GM21825 (cell line): ENCODE measurements at regions not wholly inside any gene's neighbourhood (a gene's known extent, or its start where the extent isn't known, plus 50 kb on each side); places are given as distances from the start of the nearest gene placed in this dataset.
"Not testable (repeated sequence)": the region's sequence is repeated elsewhere in the genome, so short reads cannot be mapped to it uniquely, and the experiment has no call there.

Source experiments
- ATAC-seq: cut with Tn5 transposase; IDR thresholded peaks from one replicate; pipeline ENCODE4 v1.9.1; 2021; ENCODE audit warnings: mild to moderate bottlenecking, moderate library complexity; ENCODE audit not compliant: unreplicated experiment

DNA sequence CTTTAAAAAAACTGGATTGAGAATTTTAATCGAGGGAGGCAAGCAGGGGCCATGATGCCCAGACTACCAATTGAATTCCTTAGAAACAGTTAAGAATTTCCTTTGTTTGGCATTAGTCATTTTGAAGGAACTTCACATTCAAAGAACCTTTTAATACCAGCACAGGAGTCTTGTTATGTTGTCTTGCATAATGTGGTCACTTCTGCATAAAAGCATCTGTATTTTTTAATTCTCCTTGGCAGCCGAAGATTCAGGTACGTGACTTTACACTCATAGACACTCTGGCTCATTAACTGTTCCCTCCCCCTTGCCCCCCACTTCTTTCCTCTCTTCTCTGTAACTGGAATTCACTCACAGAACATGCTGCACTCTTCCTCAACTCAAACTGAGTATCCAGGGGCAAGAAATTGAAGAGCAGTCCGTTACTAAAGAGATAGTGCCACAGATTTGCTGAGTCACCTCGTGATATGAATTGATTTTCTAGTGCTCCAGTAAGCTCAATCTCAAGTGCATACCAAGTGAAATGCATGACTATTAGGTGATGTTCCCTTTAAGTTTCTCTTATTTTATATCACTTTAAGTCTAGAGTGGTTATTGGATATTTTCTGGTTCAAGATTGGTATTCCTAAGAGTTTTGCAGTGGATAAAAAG is 572.2 kb upstream of the SOX9 start:
- ATAC-seq: no peak

- ATAC-seq: no peak
Measured at GRCh38 chr17:71550675-71551074, 570.1 kb upstream of the SOX9 start.

DNA sequence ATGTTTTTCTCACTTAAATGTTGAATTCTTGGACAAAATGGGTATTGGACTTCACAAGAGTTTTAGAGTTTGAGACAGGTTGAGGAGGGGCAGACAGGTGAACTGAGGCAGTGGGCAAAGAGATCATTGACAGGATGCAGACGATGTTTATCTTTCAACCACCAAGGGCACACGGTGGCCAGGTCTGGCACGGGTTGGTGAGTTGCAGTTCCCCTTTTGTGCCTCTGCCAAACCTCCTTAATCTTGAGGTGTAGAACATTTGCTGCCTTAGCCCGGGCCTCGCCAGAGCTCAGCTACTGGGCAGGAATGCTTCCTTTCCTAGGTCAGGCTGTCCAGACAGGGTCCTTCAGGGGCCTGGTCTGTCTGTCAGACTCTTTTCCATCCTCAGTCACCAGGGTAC is 567.4 kb upstream of the SOX9 start:
- no peak for ATAC-seq

DNA sequence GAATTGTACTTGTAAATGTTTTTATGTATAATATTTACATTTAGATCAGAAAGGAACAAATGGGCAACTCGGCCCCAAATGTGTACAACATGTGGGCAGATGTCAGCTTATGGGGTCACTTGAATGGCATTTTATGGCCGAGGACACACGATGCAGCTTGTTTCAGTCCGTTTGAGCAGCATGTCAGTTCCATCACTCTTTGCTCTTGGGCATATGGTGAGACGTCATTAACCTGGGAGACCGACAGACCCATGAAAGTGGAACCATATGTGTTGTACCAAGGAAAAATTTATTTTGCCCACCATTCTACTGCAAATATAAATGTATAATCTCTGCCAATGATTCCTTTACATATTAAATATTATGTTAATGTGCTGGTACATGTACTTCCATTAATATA is 561.9 kb upstream of the SOX9 start:
- ATAC-seq: no peak

GRCh38 chr17:71572343-71572742 is 548.5 kb upstream of the SOX9 start:
- no peak for ATAC-seq

- ATAC-seq: no peak
Measured at GRCh38 chr17:71578446-71578845, 542.4 kb upstream of the SOX9 start.

DNA sequence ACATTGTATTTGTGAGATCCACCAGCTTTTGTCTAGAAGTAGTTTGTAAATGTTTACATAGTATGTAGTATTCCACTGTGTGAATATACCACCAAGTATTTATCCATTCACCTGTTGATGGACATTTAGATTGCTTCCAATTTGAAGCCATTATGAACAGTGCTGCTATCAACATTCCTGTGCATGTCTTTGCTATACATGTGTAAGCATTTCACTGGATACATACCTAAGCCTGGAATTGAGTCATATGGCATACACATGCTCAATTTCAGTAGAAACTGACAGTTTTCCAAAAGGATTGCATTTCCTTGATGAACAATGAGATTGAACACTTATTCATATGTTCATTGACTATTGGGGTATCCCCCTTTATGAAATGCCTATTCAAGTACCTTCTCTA is 540.6 kb upstream of the SOX9 start:
- no peak for ATAC-seq

DNA sequence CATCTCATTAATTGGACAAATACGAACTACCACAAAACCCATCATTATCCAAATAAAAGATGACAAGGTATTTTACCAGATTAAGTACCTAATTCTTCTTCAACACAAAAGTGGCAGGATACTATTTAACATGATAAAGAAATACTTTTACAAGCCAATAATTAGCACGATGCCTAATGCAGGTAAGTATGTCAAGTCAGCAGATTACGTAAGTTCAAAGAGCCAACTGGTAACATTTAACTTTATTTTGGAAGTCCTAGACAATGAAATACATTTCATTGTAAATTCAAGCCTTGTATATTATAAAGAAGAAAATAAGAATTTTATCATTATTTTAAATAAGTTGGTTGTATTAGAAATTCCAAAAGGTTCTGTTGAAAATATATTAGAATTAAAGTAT is 535.3 kb upstream of the SOX9 start:
- no peak for ATAC-seq

DNA sequence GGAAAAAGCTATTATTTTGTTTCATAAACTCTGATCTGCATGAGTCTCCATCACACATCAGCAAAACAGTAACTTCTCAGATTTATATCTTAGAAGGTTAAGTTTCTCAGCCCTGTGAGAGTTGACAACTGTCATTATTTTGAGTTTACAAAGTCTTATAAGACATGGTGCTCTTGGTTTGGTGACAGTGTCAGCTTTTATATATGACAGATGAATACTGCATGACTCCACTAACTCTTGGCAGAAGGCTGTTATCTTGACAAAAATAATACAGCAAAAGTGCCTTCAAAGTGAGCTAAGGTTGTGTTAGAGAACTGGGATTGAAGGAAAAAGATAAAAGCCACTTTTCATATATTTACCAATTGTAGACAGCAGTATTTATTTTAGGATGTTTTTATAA is 528.4 kb upstream of the SOX9 start:
- no peak for ATAC-seq

DNA sequence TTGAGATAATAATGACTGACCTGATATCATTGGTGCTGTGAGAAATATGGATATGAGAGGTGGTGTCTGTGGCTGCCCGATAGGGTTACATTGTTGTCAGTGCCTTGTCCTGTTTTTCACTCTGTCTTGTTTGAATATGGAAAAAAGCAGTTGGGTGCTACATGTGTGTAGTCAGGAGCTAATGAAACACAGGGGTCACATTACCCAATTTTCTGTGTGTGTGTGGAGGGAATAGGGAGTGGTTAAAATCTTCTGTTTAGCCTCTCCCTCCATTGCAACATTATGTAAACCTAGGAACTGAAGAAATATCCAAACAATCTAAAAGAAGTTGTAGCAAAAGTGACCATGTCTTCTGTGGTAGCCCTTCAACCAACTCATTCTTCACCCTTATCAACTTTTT is 527.7 kb upstream of the SOX9 start:
- no peak for ATAC-seq

DNA sequence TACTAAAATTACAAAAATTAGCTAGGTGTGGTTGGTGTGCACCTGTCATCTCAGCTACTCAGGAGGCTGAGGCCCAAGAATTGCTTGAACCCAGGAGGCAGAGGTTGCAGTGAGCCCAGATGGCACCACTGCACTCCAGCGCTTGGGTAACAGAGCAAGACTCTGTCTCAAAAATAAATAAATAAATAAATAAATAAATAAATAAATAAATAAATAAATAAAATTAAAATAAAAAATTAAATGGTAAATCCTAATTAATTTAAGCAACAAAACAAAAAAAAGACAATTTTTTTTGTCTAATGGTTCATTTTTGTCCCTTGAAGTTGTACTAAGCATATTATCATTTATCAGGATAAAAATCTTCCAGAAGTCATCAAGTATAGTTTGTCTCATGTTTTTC is 521.2 kb upstream of the SOX9 start:
- ATAC-seq: not testable (repeated sequence)

DNA sequence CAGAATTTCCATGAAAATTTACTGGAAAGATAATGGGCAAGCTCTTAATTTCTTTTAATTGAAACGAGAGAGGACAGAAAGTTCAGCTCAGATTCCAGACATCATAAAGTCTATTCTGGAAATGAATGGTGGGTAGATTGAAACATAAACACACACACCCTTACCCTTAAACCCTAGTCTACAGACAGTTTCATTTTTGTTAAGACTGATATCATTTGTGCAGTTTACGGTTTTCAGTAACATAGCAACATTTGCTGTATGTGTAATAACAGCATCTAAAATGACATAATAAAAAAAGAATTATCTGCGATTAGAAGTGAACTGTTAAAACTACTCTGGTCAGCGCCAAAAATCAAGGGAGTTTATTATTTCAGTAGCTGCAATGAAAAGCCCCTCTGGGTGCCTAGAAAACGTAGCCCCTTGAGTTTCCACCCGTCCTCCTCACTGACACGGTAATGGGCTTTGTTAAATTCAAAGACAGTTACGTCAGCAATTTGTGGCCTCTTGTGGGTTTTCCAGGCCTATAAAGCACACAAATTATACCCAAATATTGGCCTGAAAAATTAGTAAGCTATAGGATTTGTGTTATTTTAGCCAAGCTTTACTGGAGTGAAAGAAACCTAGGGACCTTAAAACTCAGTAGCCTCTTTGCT is 520.6 kb upstream of the SOX9 start:
- no peak for ATAC-seq

GRCh38 chr17:71601894-71602504 is 518.8 kb upstream of the SOX9 start:
- ATAC-seq: no peak

GRCh38 chr17:71613996-71614395 is 506.8 kb upstream of the SOX9 start:
- ATAC-seq: no peak

DNA sequence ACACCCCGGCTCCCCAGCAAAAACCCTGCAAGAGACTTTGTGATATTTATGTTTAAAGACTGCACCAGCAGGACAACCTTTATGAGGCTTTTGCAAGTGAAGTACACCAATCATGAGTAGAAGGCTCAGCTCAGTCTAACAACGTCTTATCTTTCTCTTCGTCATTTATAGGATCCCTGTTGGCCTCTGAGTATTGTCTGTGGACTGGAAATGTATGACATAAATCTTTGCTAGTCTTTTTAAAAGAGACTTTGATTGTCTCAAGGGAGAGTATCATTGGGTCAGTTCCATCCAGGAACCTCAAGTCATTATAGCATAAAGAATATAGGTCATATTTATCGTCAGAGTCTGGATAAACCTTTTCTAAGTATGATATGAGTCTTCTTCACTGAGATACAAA is 505.0 kb upstream of the SOX9 start:
- no peak for ATAC-seq

- ATAC-seq: not testable (repeated sequence)
Measured at GRCh38 chr17:71617767-71618166, 503.1 kb upstream of the SOX9 start.

DNA sequence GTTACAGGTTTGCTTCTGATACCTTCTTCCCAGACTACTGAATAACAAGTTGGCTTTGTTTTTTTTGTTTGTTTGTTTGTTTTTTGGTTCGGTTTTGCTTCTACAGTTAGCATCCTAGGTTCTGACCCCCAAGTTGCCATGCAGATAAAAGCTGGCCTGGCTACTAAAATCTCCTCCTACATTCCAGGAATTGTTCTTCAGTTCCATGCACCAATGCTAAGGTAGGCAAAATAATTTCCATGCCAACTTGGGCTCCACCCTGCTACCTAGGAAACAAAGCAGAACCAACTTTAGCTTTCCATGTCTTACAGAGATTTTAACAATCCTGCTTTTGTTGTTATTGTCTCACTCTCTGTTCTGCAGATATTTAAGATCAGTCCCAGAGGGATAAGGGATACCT is 495.5 kb upstream of the SOX9 start:
- ATAC-seq: no peak

DNA sequence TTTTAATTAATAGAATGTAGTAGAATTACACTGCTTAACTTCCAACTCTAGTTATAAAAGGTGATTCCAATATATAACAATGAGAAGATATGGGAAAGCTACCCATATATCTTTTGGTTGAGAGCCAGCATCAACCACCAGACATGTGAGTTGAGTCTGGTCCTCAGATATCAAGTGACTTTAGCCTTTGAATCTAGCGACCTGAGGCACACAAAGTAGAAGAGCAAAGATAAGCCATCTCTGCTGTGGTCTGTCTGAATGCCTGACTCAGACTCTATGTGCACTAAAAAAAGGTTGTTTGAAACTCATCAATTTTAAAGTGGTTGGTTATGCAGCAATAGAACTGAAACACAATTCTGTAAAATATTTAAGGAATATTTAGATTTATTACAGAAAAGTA is 492.5 kb upstream of the SOX9 start:
- no peak for ATAC-seq

DNA sequence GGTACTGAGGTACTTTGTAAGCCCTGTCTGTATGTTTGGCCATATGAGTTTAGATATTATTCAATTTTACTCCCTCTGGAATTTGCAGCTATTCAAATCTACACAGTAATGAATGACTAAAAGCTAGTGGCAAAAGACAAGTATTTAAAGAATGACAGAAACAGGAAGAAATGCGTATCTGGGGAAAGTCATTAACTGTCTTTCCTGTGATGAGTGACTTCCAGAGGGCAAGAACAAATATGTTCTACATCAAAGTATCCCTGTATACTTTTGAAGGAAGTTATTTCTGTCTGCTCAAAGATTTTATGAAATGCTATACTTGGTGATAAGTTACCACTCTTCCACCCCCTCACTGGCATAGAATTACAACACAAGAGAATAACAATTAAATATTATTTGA is 489.3 kb upstream of the SOX9 start:
- ATAC-seq: no peak

GRCh38 chr17:71632328-71632727 is 488.5 kb upstream of the SOX9 start:
- no peak for ATAC-seq

GRCh38 chr17:71633391-71633849 is 487.4 kb upstream of the SOX9 start:
- ATAC-seq: no peak

GRCh38 chr17:71634376-71634775 is 486.4 kb upstream of the SOX9 start:
- ATAC-seq: no peak
